ENCODE measurements at regions not wholly inside any gene's neighbourhood (a gene's known extent, or its start where the extent isn't known, plus 50 kb on each side); places are given as distances from the start of the nearest gene placed in this dataset.

GRCh38 chr10:71124921-71125748 lies 87.2 kb upstream of the UNC5B start:
- Mint-ChIP-seq H3K36me3 (peaks cover 12% of the 10 kb centered on the region), H3K27ac (no peak overlapping the region), H3K27me3 (peaks cover 49 to 53% of the 10 kb centered on the region in 2 donors), H3K4me3 (no peak overlapping the region), H3K9me3 (peaks cover 9% of the 10 kb centered on the region), H3K4me1 (ENCODE audit: low read depth in 2 of 2) (peaks cover 0 to 6% of the 10 kb centered on the region in 2 donors)
- peak in 1 of 2 donors; percentile 53 for ATAC-seq
- no peak for DNase-seq (ENCODE audit: low spot score)

GRCh38 chr10:71125749-71126107 lies 86.6 kb upstream of the UNC5B start:
- no peak for DNase-seq (ENCODE audit: low spot score)
- Mint-ChIP-seq H3K9me3 (peaks cover 3% of the 10 kb centered on the region), H3K27me3 (peaks cover 44 to 48% of the 10 kb centered on the region in 2 donors), H3K36me3 (peaks cover 6% of the 10 kb centered on the region), H3K4me1 (ENCODE audit: low read depth in 2 of 2) (peaks cover 0 to 6% of the 10 kb centered on the region in 2 donors), H3K4me3 (no peak overlapping the region), H3K27ac (no peak overlapping the region)
- ATAC-seq = no peak

GRCh38 chr10:71126432-71126831 lies 85.9 kb upstream of the UNC5B start:
- no peak for ATAC-seq
- Mint-ChIP-seq H3K4me1 (ENCODE audit: low read depth in 2 of 2) (peaks cover 0 to 6% of the 10 kb centered on the region in 2 donors), H3K27ac (no peak overlapping the region), H3K4me3 (no peak overlapping the region), H3K36me3 (no peaks in the 10 kb centered on the region), H3K9me3 (no peaks in the 10 kb centered on the region), H3K27me3 (peaks cover 39 to 41% of the 10 kb centered on the region in 2 donors)
- DNase-seq (ENCODE audit: low spot score) = no peak

GRCh38 chr10:71127104-71127503 lies 85.3 kb upstream of the UNC5B start:
- ATAC-seq (no peak), DNase-seq (ENCODE audit: low spot score) (no peak)
- no peaks in the 10 kb centered on the region for H3K9me3 Mint-ChIP-seq
- H3K36me3 Mint-ChIP-seq = no peaks in the 10 kb centered on the region
- no peak overlapping the region for H3K27ac Mint-ChIP-seq
- peaks cover 34% of the 10 kb centered on the region in 2 donors for H3K27me3 Mint-ChIP-seq
- peaks cover 0 to 6% of the 10 kb centered on the region in 2 donors for H3K4me1 Mint-ChIP-seq (ENCODE audit: low read depth in 2 of 2)
- H3K4me3 Mint-ChIP-seq = no peak overlapping the region

GRCh38 chr10:71127773-71128172 lies 84.6 kb upstream of the UNC5B start:
- ATAC-seq (no peak), DNase-seq (ENCODE audit: low spot score) (no peak)
- no peaks in the 10 kb centered on the region for H3K9me3 Mint-ChIP-seq
- peaks cover 27 to 30% of the 10 kb centered on the region in 2 donors for H3K27me3 Mint-ChIP-seq
- no peak overlapping the region for H3K27ac Mint-ChIP-seq
- H3K4me3 Mint-ChIP-seq = no peak overlapping the region
- peaks cover 0 to 10% of the 10 kb centered on the region in 2 donors for H3K4me1 Mint-ChIP-seq (ENCODE audit: low read depth in 2 of 2)
- H3K36me3 Mint-ChIP-seq = no peaks in the 10 kb centered on the region

GRCh38 chr10:71128311-71128980 lies 83.9 kb upstream of the UNC5B start:
- Mint-ChIP-seq H3K27ac (no peak overlapping the region), H3K4me3 (no peak overlapping the region), H3K36me3 (no peaks in the 10 kb centered on the region), H3K27me3 (peaks cover 22 to 26% of the 10 kb centered on the region in 2 donors), H3K9me3 (no peaks in the 10 kb centered on the region), H3K4me1 (ENCODE audit: low read depth in 2 of 2) (peaks cover 0 to 12% of the 10 kb centered on the region in 2 donors)
- DNase-seq (ENCODE audit: low spot score) = no peak
- no peak for ATAC-seq

- Mint-ChIP-seq H3K4me1 (ENCODE audit: low read depth in 2 of 2) (peaks cover 0 to 12% of the 10 kb centered on the region in 2 donors), H3K9me3 (no peaks in the 10 kb centered on the region), H3K27me3 (peaks cover 7 to 13% of the 10 kb centered on the region in 2 donors), H3K27ac (no peak overlapping the region), H3K36me3 (no peaks in the 10 kb centered on the region), H3K4me3 (no peak overlapping the region)
- DNase-seq (ENCODE audit: low spot score) (no peak), ATAC-seq (no peak)
These were observed 81.3 kb upstream of the UNC5B start for GRCh38 chr10:71131096-71131495.

GRCh38 chr10:71131508-71132088 lies 80.8 kb upstream of the UNC5B start:
- H3K4me3 Mint-ChIP-seq = no peak overlapping the region
- no peaks in the 10 kb centered on the region for H3K9me3 Mint-ChIP-seq
- peaks cover 0 to 12% of the 10 kb centered on the region in 2 donors for H3K4me1 Mint-ChIP-seq (ENCODE audit: low read depth in 2 of 2)
- H3K27ac Mint-ChIP-seq = no peak overlapping the region
- no peak for DNase-seq (ENCODE audit: low spot score)
- H3K36me3 Mint-ChIP-seq = no peaks in the 10 kb centered on the region
- peaks cover 5 to 12% of the 10 kb centered on the region in 2 donors for H3K27me3 Mint-ChIP-seq
- no peak for ATAC-seq

GRCh38 chr10:71132321-71132810 lies 80.0 kb upstream of the UNC5B start:
- H3K4me3 Mint-ChIP-seq = no peak overlapping the region
- H3K27me3 Mint-ChIP-seq = peaks cover 4 to 11% of the 10 kb centered on the region in 2 donors
- peaks cover 0 to 12% of the 10 kb centered on the region in 2 donors for H3K4me1 Mint-ChIP-seq (ENCODE audit: low read depth in 2 of 2)
- no peak overlapping the region for H3K27ac Mint-ChIP-seq
- DNase-seq (ENCODE audit: low spot score) (peak; percentile 41), ATAC-seq (peak; percentile 24 to 29)
- no peaks in the 10 kb centered on the region for H3K9me3 Mint-ChIP-seq
- no peaks in the 10 kb centered on the region for H3K36me3 Mint-ChIP-seq

- no peaks in the 10 kb centered on the region for H3K36me3 Mint-ChIP-seq
- DNase-seq (ENCODE audit: low spot score) (no peak), ATAC-seq (no peak)
- no peak overlapping the region for H3K4me3 Mint-ChIP-seq
- no peak overlapping the region for H3K27ac Mint-ChIP-seq
- H3K27me3 Mint-ChIP-seq = peaks cover 0 to 13% of the 10 kb centered on the region in 2 donors
- H3K9me3 Mint-ChIP-seq = no peaks in the 10 kb centered on the region
- H3K4me1 Mint-ChIP-seq (ENCODE audit: low read depth in 2 of 2) = peaks cover 0 to 6% of the 10 kb centered on the region in 2 donors
These were observed 78.4 kb upstream of the UNC5B start for GRCh38 chr10:71133710-71134686.

GRCh38 chr10:71134732-71135211 lies 77.6 kb upstream of the UNC5B start:
- H3K27ac Mint-ChIP-seq = no peak overlapping the region
- ATAC-seq (no peak), DNase-seq (ENCODE audit: low spot score) (no peak)
- H3K4me1 Mint-ChIP-seq (ENCODE audit: low read depth in 2 of 2) = peaks cover 0 to 6% of the 10 kb centered on the region in 2 donors
- H3K9me3 Mint-ChIP-seq = no peaks in the 10 kb centered on the region
- H3K27me3 Mint-ChIP-seq = peaks cover 6 to 17% of the 10 kb centered on the region in 2 donors
- H3K36me3 Mint-ChIP-seq = no peaks in the 10 kb centered on the region
- H3K4me3 Mint-ChIP-seq = no peak overlapping the region

GRCh38 chr10:71135236-71135635 lies 77.1 kb upstream of the UNC5B start:
- H3K36me3 Mint-ChIP-seq = no peaks in the 10 kb centered on the region
- DNase-seq (ENCODE audit: low spot score) = no peak
- H3K4me1 Mint-ChIP-seq (ENCODE audit: low read depth in 2 of 2) = peaks cover 0 to 6% of the 10 kb centered on the region in 2 donors
- ATAC-seq = no peak
- no peaks in the 10 kb centered on the region for H3K9me3 Mint-ChIP-seq
- peaks cover 6 to 17% of the 10 kb centered on the region in 2 donors for H3K27me3 Mint-ChIP-seq
- H3K27ac Mint-ChIP-seq = no peak overlapping the region
- H3K4me3 Mint-ChIP-seq = no peak overlapping the region

Data from natural killer cell treated with Interleukin-12 subunit alpha and Interleukin-12 subunit beta and Interleukin-15 and Interleukin-18, amount 100 ng/mL, for 72 hours (primary cell).